Fibroblast of lung (primary cell): ENCODE measurements at regions not wholly inside any gene's neighbourhood (a gene's known extent, or its start where the extent isn't known, plus 50 kb on each side); places are given as distances from the start of the nearest gene placed in this dataset.

Source experiments
- EZH2 ChIP-seq: IDR thresholded peaks from 2 replicates; pipeline ENCODE4 v1.5.1; 2012; ENCODE audit warnings: low read length, control low read depth, mild to moderate bottlenecking; ENCODE audit errors: missing control alignments
- TF ChIP-seq, protein P1 (sequence below), 2 donors: IDR thresholded peaks in 1 of 2; conservative IDR thresholded peaks in 1 of 2; 1 replicate in 1 of 2; 2 replicates in 1 of 2; pipeline ENCODE4 v1.5.1; 2011 to 2012; ENCODE audit warnings: low read length in 2 of 2, control low read depth in 1 of 2, inconsistent platforms in 1 of 2, low read depth in 1 of 2, mild to moderate bottlenecking in 1 of 2

DNA sequence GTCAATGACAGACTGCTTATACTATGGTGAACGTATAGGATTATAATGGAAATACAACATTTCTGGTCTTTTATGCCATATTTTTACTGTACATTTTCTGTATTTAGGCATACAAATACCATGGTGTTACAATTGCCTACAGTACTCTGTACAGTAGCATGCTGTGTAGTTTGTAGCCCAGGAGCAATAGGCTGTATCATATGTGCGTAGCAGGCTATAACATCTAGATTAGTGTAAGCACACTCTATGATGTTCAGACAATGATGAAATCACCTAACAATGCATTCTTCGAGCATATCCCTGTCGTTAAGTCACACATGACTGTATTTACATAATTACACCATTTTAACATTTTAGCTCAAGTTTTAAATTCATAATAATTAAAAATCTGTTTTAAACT, 556.6 kb upstream of the ZNF804A start:
- TF ChIP-seq, protein P1, sequence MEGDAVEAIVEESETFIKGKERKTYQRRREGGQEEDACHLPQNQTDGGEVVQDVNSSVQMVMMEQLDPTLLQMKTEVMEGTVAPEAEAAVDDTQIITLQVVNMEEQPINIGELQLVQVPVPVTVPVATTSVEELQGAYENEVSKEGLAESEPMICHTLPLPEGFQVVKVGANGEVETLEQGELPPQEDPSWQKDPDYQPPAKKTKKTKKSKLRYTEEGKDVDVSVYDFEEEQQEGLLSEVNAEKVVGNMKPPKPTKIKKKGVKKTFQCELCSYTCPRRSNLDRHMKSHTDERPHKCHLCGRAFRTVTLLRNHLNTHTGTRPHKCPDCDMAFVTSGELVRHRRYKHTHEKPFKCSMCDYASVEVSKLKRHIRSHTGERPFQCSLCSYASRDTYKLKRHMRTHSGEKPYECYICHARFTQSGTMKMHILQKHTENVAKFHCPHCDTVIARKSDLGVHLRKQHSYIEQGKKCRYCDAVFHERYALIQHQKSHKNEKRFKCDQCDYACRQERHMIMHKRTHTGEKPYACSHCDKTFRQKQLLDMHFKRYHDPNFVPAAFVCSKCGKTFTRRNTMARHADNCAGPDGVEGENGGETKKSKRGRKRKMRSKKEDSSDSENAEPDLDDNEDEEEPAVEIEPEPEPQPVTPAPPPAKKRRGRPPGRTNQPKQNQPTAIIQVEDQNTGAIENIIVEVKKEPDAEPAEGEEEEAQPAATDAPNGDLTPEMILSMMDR (conservative IDR thresholded peaks at IDR 0.05 in 1 of 2, IDR thresholded peaks at IDR 0.05 in 1 of 2; ENCODE audit: low read depth in 1 of 2, low read length in 2 of 2) = no peak
- TF ChIP-seq EZH2 = no peak
